HG03066 (cell line): ENCODE measurements at regions not wholly inside any gene's neighbourhood (a gene's known extent, or its start where the extent isn't known, plus 50 kb on each side); places are given as distances from the start of the nearest gene placed in this dataset.
"Not testable (repeated sequence)": the region's sequence is repeated elsewhere in the genome, so short reads cannot be mapped to it uniquely, and the experiment has no call there.

ENCODE experiments used
- ATAC-seq: cut with Tn5 transposase; IDR thresholded peaks from one replicate; pipeline ENCODE4 v1.9.1; 2021; ENCODE audit warnings: low read depth; ENCODE audit not compliant: unreplicated experiment

GRCh38 chr1:194078765-194079164, 892.4 kb upstream of the B3GALT2 start:
- peak; percentile 69 for ATAC-seq

- no peak for ATAC-seq
These were observed 890.2 kb upstream of the B3GALT2 start for GRCh38 chr1:194076646-194077045.

GRCh38 chr1:194073833-194074232, 887.4 kb upstream of the B3GALT2 start:
- no peak for ATAC-seq

- ATAC-seq, result no peak
These were observed 884.8 kb upstream of the B3GALT2 start for GRCh38 chr1:194071205-194071604.

GRCh38 chr1:194069831-194070218, 883.4 kb upstream of the B3GALT2 start:
- no peak for ATAC-seq

- ATAC-seq, result no peak
These were observed 882.9 kb upstream of the B3GALT2 start for GRCh38 chr1:194069168-194069830.

GRCh38 chr1:194068446-194069167, 882.2 kb upstream of the B3GALT2 start:
- no peak for ATAC-seq

- no peak for ATAC-seq
These were observed 881.4 kb upstream of the B3GALT2 start for GRCh38 chr1:194067772-194068171.

- no peak for ATAC-seq
These were observed 876.5 kb upstream of the B3GALT2 start for GRCh38 chr1:194062962-194063361.

GRCh38 chr1:194062526-194062925, 876.1 kb upstream of the B3GALT2 start:
- no peak for ATAC-seq

GRCh38 chr1:194060481-194060880, 874.1 kb upstream of the B3GALT2 start:
- ATAC-seq, result no peak

- not testable (repeated sequence) for ATAC-seq
These were observed 871.9 kb upstream of the B3GALT2 start for GRCh38 chr1:194058268-194058667.

- ATAC-seq, result no peak
These were observed 869.8 kb upstream of the B3GALT2 start for GRCh38 chr1:194056169-194056568.

GRCh38 chr1:194055536-194055935, 869.1 kb upstream of the B3GALT2 start:
- ATAC-seq, result no peak

GRCh38 chr1:194052514-194053338, 866.3 kb upstream of the B3GALT2 start:
- ATAC-seq, result no peak

GRCh38 chr1:194047921-194048320, 861.5 kb upstream of the B3GALT2 start:
- no peak for ATAC-seq

- ATAC-seq, result no peak
These were observed 860.8 kb upstream of the B3GALT2 start for GRCh38 chr1:194047206-194047605.

GRCh38 chr1:194045416-194045815, 859.0 kb upstream of the B3GALT2 start:
- ATAC-seq, result no peak

- no peak for ATAC-seq
These were observed 858.5 kb upstream of the B3GALT2 start for GRCh38 chr1:194044892-194045291.

GRCh38 chr1:194043984-194044755, 857.8 kb upstream of the B3GALT2 start:
- ATAC-seq, result no peak

GRCh38 chr1:194042736-194043135, 856.3 kb upstream of the B3GALT2 start:
- ATAC-seq, result no peak
